HG03442 (cell line): ENCODE measurements at regions not wholly inside any gene's neighbourhood (a gene's known extent, or its start where the extent isn't known, plus 50 kb on each side); places are given as distances from the start of the nearest gene placed in this dataset.
"Not testable (repeated sequence)": the region's sequence is repeated elsewhere in the genome, so short reads cannot be mapped to it uniquely, and the experiment has no call there.

ENCODE experiments used
- ATAC-seq: cut with Tn5 transposase; IDR thresholded peaks from one replicate; pipeline ENCODE4 v1.9.1; 2021; ENCODE audit warnings: mild to moderate bottlenecking, moderate library complexity; ENCODE audit not compliant: unreplicated experiment

DNA sequence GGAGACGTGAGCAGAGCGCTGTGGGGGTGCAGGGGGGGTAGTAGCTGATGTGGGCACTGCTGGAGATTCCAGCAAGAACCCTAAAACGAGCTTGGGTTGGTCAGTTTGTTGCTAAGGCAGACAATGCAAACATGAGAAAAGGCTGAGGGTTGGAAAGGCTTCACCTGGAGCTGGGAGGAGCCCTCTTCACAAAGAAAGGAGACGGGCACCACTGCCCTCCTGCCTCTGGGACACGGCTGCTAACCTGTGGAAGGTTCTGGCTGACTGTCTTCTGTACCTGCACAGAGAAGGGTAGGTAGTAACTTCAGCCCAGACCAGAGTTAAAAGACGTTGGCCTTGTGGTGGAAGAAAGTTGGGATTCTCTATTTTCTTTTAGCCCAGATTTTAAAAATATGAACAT, 108.7 kb downstream of the SUCLA2 start:
- no peak for ATAC-seq

DNA sequence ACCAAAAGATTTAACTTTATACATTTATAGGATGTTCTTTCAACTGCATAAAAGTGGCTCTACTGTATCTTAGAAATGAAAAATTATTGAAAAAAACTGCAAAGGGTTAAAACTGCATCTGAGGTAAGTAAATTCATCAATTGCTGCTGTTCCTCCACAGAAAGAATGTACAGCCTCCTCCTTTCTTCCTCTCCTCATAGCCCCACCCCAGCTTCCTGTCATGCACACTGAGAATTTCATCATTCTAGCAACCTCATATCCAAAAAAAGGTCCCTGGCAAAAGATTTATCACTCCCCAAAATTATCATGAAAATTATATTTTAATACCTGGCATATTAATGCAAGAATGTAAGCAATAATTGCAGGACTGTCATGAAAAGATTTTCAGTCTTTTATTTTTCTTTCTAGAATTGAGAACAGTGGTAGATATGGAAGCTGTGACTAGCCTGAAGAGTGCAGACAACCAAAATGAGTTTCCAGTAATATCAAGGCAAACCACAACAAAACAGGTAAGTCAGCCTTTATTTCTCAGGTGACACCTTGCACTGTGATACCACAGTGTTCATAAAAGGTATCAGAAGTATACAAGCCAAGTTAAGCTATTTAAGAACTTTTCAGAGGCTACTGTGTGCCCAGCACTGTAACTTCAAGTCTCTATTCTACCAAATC, 110.8 kb downstream of the SUCLA2 start:
- no peak for ATAC-seq

DNA sequence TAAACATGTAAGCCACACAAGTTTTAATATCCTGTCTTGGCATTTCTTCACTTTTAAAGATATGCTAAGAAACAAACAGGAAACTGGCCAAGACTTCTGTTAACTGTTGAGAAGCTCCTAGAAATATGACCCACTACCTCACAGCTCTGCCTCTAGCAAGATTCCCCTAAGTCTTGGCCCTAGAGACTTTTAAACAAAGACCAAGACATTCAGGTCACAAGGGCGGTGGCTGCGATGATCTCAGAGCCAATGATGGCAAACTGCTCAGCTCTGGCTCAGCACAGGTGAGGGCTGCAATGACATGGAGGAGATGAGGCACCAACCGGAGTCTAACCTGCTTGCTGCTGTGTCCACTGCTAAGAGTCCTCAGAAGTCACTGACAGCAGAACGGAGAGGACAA, 114.8 kb downstream of the SUCLA2 start:
- ATAC-seq: no peak

DNA sequence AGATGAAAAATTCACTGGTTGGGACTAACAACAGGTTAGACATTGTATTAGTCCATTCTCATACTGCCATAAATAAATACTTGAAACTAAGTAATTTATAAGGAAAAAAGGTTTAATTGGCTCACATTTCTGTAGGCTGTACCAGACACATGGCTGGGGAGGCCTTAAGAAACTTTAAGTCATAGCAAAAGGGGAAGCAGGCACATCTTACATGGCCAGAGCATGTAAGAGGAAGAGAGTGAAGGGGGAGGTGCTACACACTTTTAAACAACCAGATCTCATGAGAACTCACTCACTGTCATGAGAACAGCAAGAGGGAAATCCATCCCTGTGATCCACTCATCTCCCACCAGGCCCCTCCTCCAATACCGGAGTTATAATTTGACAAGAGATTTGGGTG, 125.9 kb downstream of the SUCLA2 start:
- no peak for ATAC-seq

DNA sequence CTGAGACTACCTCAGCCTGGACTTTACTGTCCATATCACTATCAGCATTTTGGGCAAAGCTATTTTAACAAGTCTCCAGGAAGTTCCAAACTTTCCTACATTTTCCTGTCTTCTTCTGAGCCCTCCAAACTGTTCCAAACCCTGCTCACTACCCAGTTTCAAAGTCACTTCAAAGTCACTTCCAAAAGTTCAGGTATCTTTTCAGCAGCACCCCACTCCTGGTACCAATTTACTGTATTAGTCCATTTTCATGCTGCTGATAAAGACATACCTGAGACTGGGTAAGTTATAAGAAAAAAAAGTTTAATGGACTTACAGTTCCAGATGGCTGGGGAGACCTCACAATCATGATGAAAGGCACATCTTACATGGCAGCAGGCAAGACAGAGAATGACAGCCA, 127.1 kb downstream of the SUCLA2 start:
- not testable (repeated sequence) for ATAC-seq

DNA sequence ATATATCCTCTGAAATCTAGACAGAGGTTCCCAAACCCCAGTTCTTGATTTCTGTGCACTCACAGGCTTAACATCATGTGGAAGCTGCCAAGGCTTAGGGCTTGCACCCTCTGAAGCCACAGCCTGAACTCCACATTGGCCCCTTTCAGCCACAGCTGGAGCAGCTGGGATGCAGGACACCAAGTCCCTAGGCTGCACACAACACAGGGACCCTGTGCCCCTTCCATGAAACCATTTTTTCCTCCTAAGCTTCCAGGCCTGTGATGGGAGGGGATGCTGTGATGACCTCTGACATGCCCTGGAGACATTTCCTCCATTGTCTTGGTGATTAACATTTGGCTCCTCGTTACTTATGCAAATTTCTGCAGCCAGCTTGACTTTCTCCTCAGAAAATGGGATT, 127.8 kb downstream of the SUCLA2 start:
- ATAC-seq: not testable (repeated sequence)

GRCh38 chr13:47869776-47870175, 131.3 kb downstream of the SUCLA2 start:
- ATAC-seq: no peak

GRCh38 chr13:47865883-47866282, 135.2 kb downstream of the SUCLA2 start:
- ATAC-seq: no peak

DNA sequence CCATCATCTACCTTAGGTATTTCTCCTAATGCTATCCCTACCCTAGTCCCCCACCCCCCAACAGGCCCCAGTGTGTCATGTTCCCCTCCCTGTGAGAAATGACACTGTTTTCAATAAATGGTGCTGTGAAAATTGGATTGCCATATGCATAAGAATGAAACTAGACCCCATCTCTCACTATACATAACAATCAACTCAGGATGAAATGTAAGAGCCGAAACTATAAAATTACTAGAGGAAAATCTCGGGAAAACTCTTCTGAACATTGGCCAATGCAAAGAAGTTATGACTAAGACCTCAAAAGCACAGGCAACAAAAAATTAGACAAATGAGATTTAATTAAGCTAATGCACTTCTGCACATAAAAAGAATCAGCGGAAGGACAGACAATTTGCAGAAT, 138.2 kb downstream of the SUCLA2 start:
- ATAC-seq: no peak

DNA sequence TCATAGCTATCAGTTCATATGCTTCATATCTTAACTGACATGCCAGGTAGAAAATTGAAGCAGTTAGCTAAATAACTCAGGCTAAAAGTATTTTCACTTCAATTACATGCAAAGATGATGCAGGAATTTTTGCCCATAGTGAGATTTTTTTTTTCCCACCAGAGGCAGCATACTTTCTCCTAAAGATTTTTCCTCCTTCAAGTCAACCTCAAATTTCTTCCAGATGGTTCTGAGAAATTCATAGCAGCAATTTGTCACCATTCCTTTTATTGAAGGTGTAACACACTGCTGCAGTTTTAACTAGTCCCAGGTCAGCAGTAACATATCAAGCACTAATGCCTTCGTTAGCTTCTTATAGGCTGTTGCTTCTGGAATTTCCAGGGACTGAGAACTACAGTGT, 141.9 kb downstream of the SUCLA2 start:
- ATAC-seq: no peak

- no peak for ATAC-seq
Observed at GRCh38 chr13:47858042-47859025, 142.7 kb downstream of the SUCLA2 start.

GRCh38 chr13:47853236-47853635, 147.8 kb downstream of the SUCLA2 start:
- ATAC-seq: no peak

- no peak for ATAC-seq
Observed at GRCh38 chr13:47846886-47847285, 154.2 kb downstream of the SUCLA2 start.

DNA sequence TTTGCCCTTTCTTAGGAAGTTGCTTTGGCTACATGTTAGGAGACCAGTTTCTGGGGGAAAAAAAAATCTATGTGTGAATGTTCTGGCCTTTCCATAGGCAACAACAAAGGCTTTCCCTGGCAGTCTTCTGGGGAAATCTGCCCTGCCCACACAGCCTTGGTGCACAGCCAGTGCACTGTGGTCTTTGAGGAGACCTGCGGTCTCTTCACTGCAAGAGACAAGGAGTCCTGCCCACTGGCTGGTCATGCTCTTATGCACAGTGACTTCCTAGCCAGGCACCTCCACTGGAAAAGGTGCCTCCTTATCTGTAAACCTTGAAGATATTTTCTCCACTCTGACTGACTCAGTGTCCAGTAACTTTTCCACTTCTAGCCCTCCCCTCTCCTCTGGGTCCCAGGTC, 155.1 kb downstream of the SUCLA2 start:
- ATAC-seq: no peak

GRCh38 chr13:47843005-47843404, 158.1 kb downstream of the SUCLA2 start:
- ATAC-seq: peak; percentile 69

- no peak for ATAC-seq
Observed at GRCh38 chr13:47841151-47841550, 159.9 kb downstream of the SUCLA2 start.

GRCh38 chr13:47837906-47838305, 163.2 kb downstream of the SUCLA2 start:
- no peak for ATAC-seq

GRCh38 chr13:47837104-47837880, 163.8 kb downstream of the SUCLA2 start:
- no peak for ATAC-seq

DNA sequence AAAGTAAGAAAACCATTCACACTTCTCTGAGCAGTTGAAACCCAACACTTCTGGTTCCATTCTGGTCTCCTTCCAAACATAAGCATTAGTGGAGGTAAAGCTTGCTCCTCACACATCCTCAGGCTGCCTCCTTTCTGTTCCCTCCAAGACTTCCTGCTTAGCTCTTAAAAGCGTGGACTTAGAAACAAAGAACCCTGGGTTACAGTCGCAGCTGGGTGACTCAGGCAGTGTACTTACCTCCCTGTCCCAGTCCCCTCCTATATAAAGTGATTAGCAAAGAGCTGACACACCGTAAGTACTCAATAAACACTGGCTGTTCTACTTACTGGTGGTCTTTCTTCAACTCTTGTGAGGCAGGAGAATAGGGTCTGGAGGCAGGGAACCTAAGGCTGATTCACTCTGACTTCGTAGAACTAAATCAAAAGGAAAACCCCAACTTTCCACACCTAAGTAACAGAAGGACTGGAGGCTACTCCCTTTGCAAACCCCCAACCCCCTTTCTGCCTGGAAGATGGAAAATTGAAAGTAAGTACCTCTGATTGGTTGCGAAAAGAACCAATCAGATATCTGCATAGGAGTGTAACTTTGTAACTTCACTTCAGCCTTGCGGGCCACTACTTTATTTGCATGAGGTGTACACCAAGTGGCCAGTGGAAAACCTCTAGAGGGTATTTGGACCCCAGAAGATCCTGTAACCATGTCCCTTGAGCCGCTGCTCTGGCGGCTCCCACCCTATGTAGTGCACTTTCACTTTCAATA, 165.4 kb downstream of the SUCLA2 start:
- ATAC-seq: no peak

DNA sequence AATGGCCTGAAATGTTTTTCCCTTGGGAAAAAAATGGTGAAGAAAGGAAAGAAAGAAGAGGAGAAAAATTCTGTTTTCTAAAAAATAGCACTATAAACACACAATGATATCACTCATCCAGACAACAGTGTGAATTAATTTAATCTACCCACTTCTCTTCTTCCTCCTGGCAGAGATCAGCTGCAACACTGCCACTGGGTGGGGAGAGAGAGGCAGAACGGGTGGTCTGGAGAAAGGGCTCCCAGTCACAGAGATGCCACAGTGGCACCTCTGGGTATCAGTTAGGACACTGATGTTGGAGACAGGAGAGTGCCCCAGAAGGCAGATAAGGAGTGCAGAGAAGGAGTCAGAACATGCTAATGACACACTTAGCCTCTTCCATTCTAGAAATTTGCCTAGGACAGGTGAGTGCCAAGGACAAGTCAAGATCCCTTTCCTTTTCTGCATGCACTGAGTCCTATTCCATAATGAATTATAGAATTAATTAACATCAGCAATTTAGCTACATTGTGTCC, 168.6 kb downstream of the SUCLA2 start:
- ATAC-seq: no peak
